Activated CD4-positive, alpha-beta T cell treated with anti-CD3 and anti-CD28 coated beads, Interleukin-2, amount 10 ng/mL, durations not matched to agents 7 days and 5 days (primary cell): ENCODE measurements at regions not wholly inside any gene's neighbourhood (a gene's known extent, or its start where the extent isn't known, plus 50 kb on each side); places are given as distances from the start of the nearest gene placed in this dataset.

Experiments used
- CTCF ChIA-PET: fragments of 350-600 bp; sonication (Branson Sonifier 250); formaldehyde crosslinking; loops from one replicate; lab custom pipeline; 2021; ENCODE audit warnings: antibody characterized with exemption; lab: Charles Lee
- POLR2A ChIA-PET: fragments of 350-600 bp; sonication (Branson Sonifier 250); formaldehyde crosslinking; loops from one replicate; lab custom pipeline; 2021; ENCODE audit warnings: antibody characterized with exemption; lab: Charles Lee
- DNase-seq: peaks from one replicate; pipeline ENCODE4 v3.0.0-alpha.2; 2020
- H3K27ac Mint-ChIP-seq: one replicate; pipeline ENCODE4 v1.8.0; 2021; ENCODE audit warnings: mild to moderate bottlenecking, moderate library complexity, mixed read lengths
- H3K27me3 Mint-ChIP-seq: one replicate; pipeline ENCODE4 v1.8.0; 2021; ENCODE audit warnings: mixed read lengths
- H3K36me3 Mint-ChIP-seq: one replicate; pipeline ENCODE4 v1.8.0; 2021; ENCODE audit warnings: low read depth, mixed read lengths
- H3K4me1 Mint-ChIP-seq: one replicate; pipeline ENCODE4 v1.8.0; 2021; ENCODE audit warnings: mixed read lengths
- H3K4me3 Mint-ChIP-seq: one replicate; pipeline ENCODE4 v1.8.0; 2021; ENCODE audit warnings: mild to moderate bottlenecking, moderate library complexity, mixed read lengths
- H3K9me3 Mint-ChIP-seq: one replicate; pipeline ENCODE4 v1.8.0; 2021; ENCODE audit warnings: mixed read lengths

- Mint-ChIP-seq H3K27ac (no peak overlapping the region), H3K27me3 (no peaks in the 10 kb centered on the region), H3K9me3 (no peaks in the 10 kb centered on the region), H3K4me1 (no peaks in the 10 kb centered on the region), H3K36me3 (no peaks in the 10 kb centered on the region), H3K4me3 (no peak overlapping the region)
- ChIA-PET CTCF (no interaction called here), POLR2A (no interaction called here)
- DNase-seq: no peak
Observed at GRCh38 chr7:18239212-18239611, 211.6 kb upstream of the PRPS1L1 start.

GRCh38 chr7:18241543-18242231, 214.0 kb upstream of the PRPS1L1 start:
- no peaks in the 10 kb centered on the region for H3K36me3 Mint-ChIP-seq
- no peaks in the 10 kb centered on the region for H3K4me1 Mint-ChIP-seq
- no peak for DNase-seq
- CTCF ChIA-PET: no interaction called here
- no peaks in the 10 kb centered on the region for H3K27me3 Mint-ChIP-seq
- POLR2A ChIA-PET: no interaction called here
- H3K27ac Mint-ChIP-seq: no peak overlapping the region
- H3K4me3 Mint-ChIP-seq: no peak overlapping the region
- H3K9me3 Mint-ChIP-seq: peaks cover 3% of the 10 kb centered on the region

- no peak for DNase-seq
- Mint-ChIP-seq H3K4me1 (no peaks in the 10 kb centered on the region), H3K36me3 (no peaks in the 10 kb centered on the region), H3K9me3 (peaks cover 3% of the 10 kb centered on the region), H3K27ac (no peak overlapping the region), H3K4me3 (no peak overlapping the region), H3K27me3 (no peaks in the 10 kb centered on the region)
- ChIA-PET POLR2A (no interaction called here), CTCF (no interaction called here)
Observed at GRCh38 chr7:18243731-18244130, 216.1 kb upstream of the PRPS1L1 start.

- Mint-ChIP-seq H3K9me3 (peaks cover 17% of the 10 kb centered on the region), H3K27me3 (no peaks in the 10 kb centered on the region), H3K4me1 (no peaks in the 10 kb centered on the region), H3K4me3 (no peak overlapping the region), H3K36me3 (no peaks in the 10 kb centered on the region), H3K27ac (no peak overlapping the region)
- POLR2A ChIA-PET: no interaction called here
- CTCF ChIA-PET: no interaction called here
- DNase-seq: no peak
Observed at GRCh38 chr7:18250133-18250532, 222.5 kb upstream of the PRPS1L1 start.

GRCh38 chr7:18257711-18258110, 230.1 kb upstream of the PRPS1L1 start:
- Mint-ChIP-seq H3K27me3 (no peaks in the 10 kb centered on the region), H3K36me3 (no peaks in the 10 kb centered on the region), H3K4me1 (no peaks in the 10 kb centered on the region), H3K27ac (no peak overlapping the region), H3K9me3 (peaks cover 11% of the 10 kb centered on the region), H3K4me3 (no peak overlapping the region)
- DNase-seq: no peak
- POLR2A ChIA-PET: no interaction called here
- CTCF ChIA-PET: no interaction called here

GRCh38 chr7:18262058-18262457, 233.5 kb upstream of the HDAC9 start:
- no peak overlapping the region for H3K4me3 Mint-ChIP-seq
- no peak for DNase-seq
- POLR2A ChIA-PET: no interaction called here
- no peak overlapping the region for H3K27ac Mint-ChIP-seq
- H3K36me3 Mint-ChIP-seq: no peaks in the 10 kb centered on the region
- H3K9me3 Mint-ChIP-seq: peaks cover 9% of the 10 kb centered on the region
- CTCF ChIA-PET: no interaction called here
- H3K4me1 Mint-ChIP-seq: no peaks in the 10 kb centered on the region
- H3K27me3 Mint-ChIP-seq: no peaks in the 10 kb centered on the region

- Mint-ChIP-seq H3K9me3 (peaks cover 9% of the 10 kb centered on the region), H3K4me3 (no peak overlapping the region), H3K36me3 (no peaks in the 10 kb centered on the region), H3K27ac (no peak overlapping the region), H3K27me3 (no peaks in the 10 kb centered on the region), H3K4me1 (no peaks in the 10 kb centered on the region)
- POLR2A ChIA-PET: no interaction called here
- CTCF ChIA-PET: no interaction called here
- DNase-seq: no peak
Observed at GRCh38 chr7:18265611-18266281, 229.8 kb upstream of the HDAC9 start.

GRCh38 chr7:18268571-18268970, 227.0 kb upstream of the HDAC9 start:
- POLR2A ChIA-PET: no interaction called here
- Mint-ChIP-seq H3K36me3 (no peaks in the 10 kb centered on the region), H3K4me3 (no peak overlapping the region), H3K4me1 (no peaks in the 10 kb centered on the region), H3K27me3 (no peaks in the 10 kb centered on the region), H3K27ac (no peak overlapping the region), H3K9me3 (no peaks in the 10 kb centered on the region)
- DNase-seq: no peak
- CTCF ChIA-PET: no interaction called here

- ChIA-PET CTCF (no interaction called here), POLR2A (no interaction called here)
- Mint-ChIP-seq H3K27ac (no peak overlapping the region), H3K4me3 (no peak overlapping the region), H3K27me3 (no peaks in the 10 kb centered on the region), H3K4me1 (no peaks in the 10 kb centered on the region), H3K36me3 (no peaks in the 10 kb centered on the region), H3K9me3 (no peaks in the 10 kb centered on the region)
- no peak for DNase-seq
Observed at GRCh38 chr7:18276380-18276779, 219.2 kb upstream of the HDAC9 start.

GRCh38 chr7:18278316-18278715, 217.2 kb upstream of the HDAC9 start:
- Mint-ChIP-seq H3K27ac (no peak overlapping the region), H3K36me3 (no peaks in the 10 kb centered on the region), H3K4me1 (no peaks in the 10 kb centered on the region), H3K4me3 (no peak overlapping the region), H3K27me3 (no peaks in the 10 kb centered on the region), H3K9me3 (no peaks in the 10 kb centered on the region)
- no peak for DNase-seq
- CTCF ChIA-PET: no interaction called here
- POLR2A ChIA-PET: no interaction called here

- Mint-ChIP-seq H3K4me1 (no peaks in the 10 kb centered on the region), H3K4me3 (no peak overlapping the region), H3K9me3 (no peaks in the 10 kb centered on the region), H3K36me3 (no peaks in the 10 kb centered on the region), H3K27ac (no peak overlapping the region), H3K27me3 (peaks cover 2% of the 10 kb centered on the region)
- ChIA-PET CTCF (no interaction called here), POLR2A (no interaction called here)
- no peak for DNase-seq
Observed at GRCh38 chr7:18283045-18283444, 212.5 kb upstream of the HDAC9 start.

GRCh38 chr7:18287482-18287881, 208.1 kb upstream of the HDAC9 start:
- ChIA-PET POLR2A (no interaction called here), CTCF (no interaction called here)
- H3K27ac Mint-ChIP-seq: no peak overlapping the region
- DNase-seq: no peak
- H3K9me3 Mint-ChIP-seq: no peaks in the 10 kb centered on the region
- H3K4me1 Mint-ChIP-seq: peaks cover 11% of the 10 kb centered on the region
- H3K36me3 Mint-ChIP-seq: no peaks in the 10 kb centered on the region
- no peak overlapping the region for H3K4me3 Mint-ChIP-seq
- H3K27me3 Mint-ChIP-seq: peaks cover 15% of the 10 kb centered on the region

GRCh38 chr7:18288322-18289037, 207.1 kb upstream of the HDAC9 start:
- CTCF ChIA-PET: no interaction called here
- Mint-ChIP-seq H3K4me1 (peaks cover 11% of the 10 kb centered on the region), H3K4me3 (no peak overlapping the region), H3K36me3 (no peaks in the 10 kb centered on the region), H3K27ac (no peak overlapping the region), H3K27me3 (peaks cover 24% of the 10 kb centered on the region), H3K9me3 (no peaks in the 10 kb centered on the region)
- POLR2A ChIA-PET: no interaction called here
- no peak for DNase-seq
